ENCODE measurements at regions not wholly inside any gene's neighbourhood (a gene's known extent, or its start where the extent isn't known, plus 50 kb on each side); places are given as distances from the start of the nearest gene placed in this dataset.

DNA sequence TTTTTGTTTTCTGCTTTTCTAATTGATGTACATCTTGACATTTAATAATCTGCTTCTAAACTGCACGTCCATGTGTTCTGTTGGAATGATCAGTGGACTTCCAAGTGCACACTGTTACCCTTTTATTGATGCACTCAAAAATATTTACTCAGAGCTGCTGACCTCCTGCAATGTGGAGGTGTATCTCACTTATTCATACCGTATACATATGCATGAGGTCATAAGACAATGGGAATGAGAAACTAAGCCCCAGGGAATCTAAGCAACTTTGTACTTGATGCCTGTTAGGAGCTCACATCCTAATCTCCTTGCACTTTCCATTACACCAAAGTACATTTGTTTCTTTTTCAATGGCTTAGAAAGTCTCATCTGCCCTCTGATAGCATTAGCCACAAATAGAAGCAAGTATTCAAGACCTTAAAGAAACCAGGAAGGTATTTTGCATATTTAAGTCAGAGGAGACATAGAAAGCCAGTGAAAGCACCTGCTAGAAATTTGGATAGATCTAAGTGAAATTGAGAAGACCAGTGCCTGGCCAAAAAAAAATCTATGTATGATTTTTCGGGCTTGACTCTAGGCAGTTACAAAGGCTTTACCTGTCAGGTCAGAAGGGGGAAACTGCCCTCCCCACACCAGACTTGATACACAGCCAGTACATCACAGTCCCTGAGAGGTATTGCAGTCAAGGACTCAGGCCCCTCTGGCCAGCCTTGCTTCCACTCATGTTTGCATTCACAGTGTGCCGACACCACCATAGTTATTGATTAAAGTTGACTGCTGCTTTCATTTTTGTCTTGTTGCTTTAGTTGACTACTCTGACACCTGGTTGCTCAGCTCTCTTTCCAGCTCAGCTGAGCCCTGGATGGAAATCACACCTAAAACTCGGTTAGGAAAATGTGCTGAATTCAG lies 391.7 kb upstream of the CYRIA start:
- H3K9me3 Mint-ChIP-seq (ENCODE audit: unreplicated experiment): peaks cover 6% of the 10 kb centered on the region
- H3K27ac Mint-ChIP-seq (ENCODE audit: unreplicated experiment): no peak overlapping the region
- H3K27me3 Mint-ChIP-seq (ENCODE audit: unreplicated experiment): no peaks in the 10 kb centered on the region
- H3K36me3 Mint-ChIP-seq (ENCODE audit: unreplicated experiment): no peaks in the 10 kb centered on the region
- TF ChIP-seq, protein P1, sequence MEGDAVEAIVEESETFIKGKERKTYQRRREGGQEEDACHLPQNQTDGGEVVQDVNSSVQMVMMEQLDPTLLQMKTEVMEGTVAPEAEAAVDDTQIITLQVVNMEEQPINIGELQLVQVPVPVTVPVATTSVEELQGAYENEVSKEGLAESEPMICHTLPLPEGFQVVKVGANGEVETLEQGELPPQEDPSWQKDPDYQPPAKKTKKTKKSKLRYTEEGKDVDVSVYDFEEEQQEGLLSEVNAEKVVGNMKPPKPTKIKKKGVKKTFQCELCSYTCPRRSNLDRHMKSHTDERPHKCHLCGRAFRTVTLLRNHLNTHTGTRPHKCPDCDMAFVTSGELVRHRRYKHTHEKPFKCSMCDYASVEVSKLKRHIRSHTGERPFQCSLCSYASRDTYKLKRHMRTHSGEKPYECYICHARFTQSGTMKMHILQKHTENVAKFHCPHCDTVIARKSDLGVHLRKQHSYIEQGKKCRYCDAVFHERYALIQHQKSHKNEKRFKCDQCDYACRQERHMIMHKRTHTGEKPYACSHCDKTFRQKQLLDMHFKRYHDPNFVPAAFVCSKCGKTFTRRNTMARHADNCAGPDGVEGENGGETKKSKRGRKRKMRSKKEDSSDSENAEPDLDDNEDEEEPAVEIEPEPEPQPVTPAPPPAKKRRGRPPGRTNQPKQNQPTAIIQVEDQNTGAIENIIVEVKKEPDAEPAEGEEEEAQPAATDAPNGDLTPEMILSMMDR (IDR thresholded peaks at IDR 0.05): no peak
- no peak overlapping the region for H3K4me3 Mint-ChIP-seq (ENCODE audit: unreplicated experiment)
- DNase-seq (ENCODE audit: extremely low spot score, unreplicated experiment): no peak
- no peaks in the 10 kb centered on the region for H3K4me1 Mint-ChIP-seq (ENCODE audit: unreplicated experiment)

DNA sequence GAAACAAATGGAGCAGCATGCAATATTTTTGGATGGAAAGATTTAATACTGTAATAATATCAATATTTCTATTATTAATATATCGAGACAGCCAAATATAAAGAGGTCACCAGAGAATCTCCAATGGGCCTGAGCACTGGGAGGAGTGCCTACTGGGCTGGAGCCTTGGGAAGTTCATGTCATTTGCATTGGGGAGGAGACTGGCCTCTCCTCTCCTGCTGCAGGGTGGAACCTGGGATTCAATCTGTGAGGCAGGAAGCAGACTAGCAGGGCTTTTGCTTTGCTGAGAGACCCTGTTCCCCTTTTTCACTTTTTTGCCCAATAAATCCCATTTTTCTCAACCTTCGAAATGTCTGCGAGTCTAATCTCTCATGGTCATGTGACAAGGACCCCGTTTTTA lies 390.6 kb upstream of the CYRIA start:
- Mint-ChIP-seq H3K4me3 (ENCODE audit: unreplicated experiment) (no peak overlapping the region), H3K9me3 (ENCODE audit: unreplicated experiment) (peaks cover 6% of the 10 kb centered on the region), H3K4me1 (ENCODE audit: unreplicated experiment) (no peaks in the 10 kb centered on the region), H3K36me3 (ENCODE audit: unreplicated experiment) (no peaks in the 10 kb centered on the region), H3K27ac (ENCODE audit: unreplicated experiment) (no peak overlapping the region), H3K27me3 (ENCODE audit: unreplicated experiment) (no peaks in the 10 kb centered on the region)
- no peak for DNase-seq (ENCODE audit: extremely low spot score, unreplicated experiment)
- TF ChIP-seq, protein P1 (IDR thresholded peaks at IDR 0.05): no peak

DNA sequence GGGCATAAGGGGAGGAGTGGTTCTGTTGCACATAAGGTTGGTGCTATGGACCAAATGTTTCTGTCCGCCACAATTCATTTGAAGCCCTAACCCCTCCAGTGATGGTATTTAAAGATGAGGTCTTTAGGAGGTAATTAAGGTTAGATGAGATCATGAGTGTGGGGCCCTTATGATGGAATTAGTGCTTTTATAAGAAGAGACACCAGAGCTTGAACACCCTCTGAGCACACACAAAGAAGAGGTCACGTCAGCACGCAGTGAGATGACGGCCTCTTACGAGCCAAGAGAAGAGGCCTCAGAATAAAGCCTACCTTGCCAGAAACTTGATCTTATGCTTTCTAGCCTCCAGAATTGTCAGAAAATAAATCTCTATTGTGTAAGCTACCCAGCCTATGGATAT lies 386.4 kb upstream of the CYRIA start:
- no peak for DNase-seq (ENCODE audit: extremely low spot score, unreplicated experiment)
- Mint-ChIP-seq H3K27me3 (ENCODE audit: unreplicated experiment) (no peaks in the 10 kb centered on the region), H3K4me1 (ENCODE audit: unreplicated experiment) (no peaks in the 10 kb centered on the region), H3K4me3 (ENCODE audit: unreplicated experiment) (no peak overlapping the region), H3K9me3 (ENCODE audit: unreplicated experiment) (peaks cover 12% of the 10 kb centered on the region), H3K27ac (ENCODE audit: unreplicated experiment) (no peak overlapping the region), H3K36me3 (ENCODE audit: unreplicated experiment) (no peaks in the 10 kb centered on the region)
- TF ChIP-seq, protein P1 (IDR thresholded peaks at IDR 0.05): no peak

DNA sequence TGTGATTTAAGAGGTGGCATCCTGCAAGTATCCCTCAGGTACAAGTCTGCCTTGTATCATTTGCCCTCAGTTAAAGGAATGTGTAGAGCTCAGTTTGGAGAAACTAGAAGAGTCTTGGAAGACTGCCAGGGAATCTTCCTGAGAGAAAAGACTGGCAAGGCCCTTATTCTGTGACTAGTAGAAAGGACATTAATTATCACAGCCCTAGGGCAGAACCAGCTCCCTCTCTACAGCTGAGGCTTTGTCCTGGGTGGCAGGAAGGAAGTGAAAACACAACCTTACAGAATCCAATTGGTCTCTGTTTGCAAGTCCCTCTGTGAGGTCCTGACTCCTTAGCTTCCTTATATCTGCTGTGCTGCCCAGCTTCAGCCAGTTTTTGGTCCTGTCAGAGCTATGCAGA lies 385.9 kb upstream of the CYRIA start:
- no peaks in the 10 kb centered on the region for H3K4me1 Mint-ChIP-seq (ENCODE audit: unreplicated experiment)
- no peaks in the 10 kb centered on the region for H3K27me3 Mint-ChIP-seq (ENCODE audit: unreplicated experiment)
- H3K27ac Mint-ChIP-seq (ENCODE audit: unreplicated experiment): no peak overlapping the region
- DNase-seq (ENCODE audit: extremely low spot score, unreplicated experiment): no peak
- H3K36me3 Mint-ChIP-seq (ENCODE audit: unreplicated experiment): no peaks in the 10 kb centered on the region
- H3K9me3 Mint-ChIP-seq (ENCODE audit: unreplicated experiment): peaks cover 16% of the 10 kb centered on the region
- no peak overlapping the region for H3K4me3 Mint-ChIP-seq (ENCODE audit: unreplicated experiment)
- TF ChIP-seq, protein P1 (IDR thresholded peaks at IDR 0.05): no peak

DNA sequence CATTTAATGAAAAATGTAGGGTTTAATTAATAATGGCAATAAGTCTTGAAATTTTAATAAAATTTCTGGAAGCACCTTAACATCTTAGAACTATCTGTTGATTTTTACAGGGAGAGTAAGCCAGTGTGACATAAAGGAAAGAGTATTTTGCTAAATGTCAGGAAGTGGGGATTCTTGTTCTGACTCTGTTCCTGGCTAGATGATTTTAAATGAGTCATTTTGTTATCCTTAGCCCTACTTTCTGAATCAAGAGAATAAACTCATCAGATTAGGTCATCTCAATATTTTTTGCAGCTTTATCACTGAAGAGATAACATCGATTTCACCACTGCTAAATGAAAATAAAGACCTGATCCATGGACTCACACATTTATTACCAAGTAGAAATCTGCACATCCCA lies 377.5 kb upstream of the CYRIA start:
- no peak for DNase-seq (ENCODE audit: extremely low spot score, unreplicated experiment)
- no peaks in the 10 kb centered on the region for H3K36me3 Mint-ChIP-seq (ENCODE audit: unreplicated experiment)
- H3K27me3 Mint-ChIP-seq (ENCODE audit: unreplicated experiment): no peaks in the 10 kb centered on the region
- no peak overlapping the region for H3K27ac Mint-ChIP-seq (ENCODE audit: unreplicated experiment)
- H3K9me3 Mint-ChIP-seq (ENCODE audit: unreplicated experiment): peaks cover 25% of the 10 kb centered on the region
- TF ChIP-seq, protein P1 (IDR thresholded peaks at IDR 0.05): no peak
- no peaks in the 10 kb centered on the region for H3K4me1 Mint-ChIP-seq (ENCODE audit: unreplicated experiment)
- no peak overlapping the region for H3K4me3 Mint-ChIP-seq (ENCODE audit: unreplicated experiment)

All from osteocyte (in vitro differentiated cells).